HL-60 (cell line): ENCODE measurements at regions not wholly inside any gene's neighbourhood (a gene's known extent, or its start where the extent isn't known, plus 50 kb on each side); places are given as distances from the start of the nearest gene placed in this dataset.

ENCODE experiments used
- DNase-seq, 2 experiments: peaks; one replicate each; pipeline ENCODE4 v3.0.0-alpha.2; 2010 to 2020; ENCODE audit warnings: low read depth in 1 of 2, low spot score in 1 of 2
- H3K27ac ChIP-seq: fragments of 250-450 bp; sonication (Bioruptor Pico); replicated peaks from 2 replicates; pipeline ENCODE4 v1.5.1; 2020; ENCODE audit warnings: mild to moderate bottlenecking, moderate library complexity
- H3K27me3 ChIP-seq: fragments of 250-450 bp; sonication (Bioruptor Pico); 2 replicates; pipeline ENCODE4 v1.5.1; 2021; ENCODE audit warnings: mild to moderate bottlenecking, moderate library complexity; ENCODE audit not compliant: insufficient read depth, poor library complexity, severe bottlenecking
- H3K4me3 ChIP-seq: replicated peaks from 2 replicates; pipeline ENCODE4 v1.5.1; 2011; ENCODE audit warnings: mild to moderate bottlenecking, control low read depth, low read length; ENCODE audit not compliant: insufficient read depth
- GABPA ChIP-seq: IDR thresholded peaks from 2 replicates; pipeline ENCODE4 v1.6.1; 2012; ENCODE audit warnings: low read depth
- POLR2AphosphoS5 ChIP-seq: IDR thresholded peaks from 2 replicates; pipeline ENCODE4 v1.6.1; 2012; ENCODE audit warnings: low read depth
- SPI1 ChIP-seq: IDR thresholded peaks from 2 replicates; pipeline ENCODE4 v1.6.1; 2012; ENCODE audit warnings: low read depth, mild to moderate bottlenecking, borderline replicate concordance
- TF ChIP-seq, protein P1 (sequence below): IDR thresholded peaks from 2 replicates; pipeline ENCODE4 v1.6.1; 2012; ENCODE audit warnings: low read depth; ENCODE audit not compliant: insufficient replicate concordance
- TF ChIP-seq, protein P2 (sequence below): IDR thresholded peaks from one replicate; pipeline ENCODE4 v1.5.1; 2011; ENCODE audit warnings: low read length, control low read depth, inconsistent platforms; ENCODE audit not compliant: insufficient read depth

DNA sequence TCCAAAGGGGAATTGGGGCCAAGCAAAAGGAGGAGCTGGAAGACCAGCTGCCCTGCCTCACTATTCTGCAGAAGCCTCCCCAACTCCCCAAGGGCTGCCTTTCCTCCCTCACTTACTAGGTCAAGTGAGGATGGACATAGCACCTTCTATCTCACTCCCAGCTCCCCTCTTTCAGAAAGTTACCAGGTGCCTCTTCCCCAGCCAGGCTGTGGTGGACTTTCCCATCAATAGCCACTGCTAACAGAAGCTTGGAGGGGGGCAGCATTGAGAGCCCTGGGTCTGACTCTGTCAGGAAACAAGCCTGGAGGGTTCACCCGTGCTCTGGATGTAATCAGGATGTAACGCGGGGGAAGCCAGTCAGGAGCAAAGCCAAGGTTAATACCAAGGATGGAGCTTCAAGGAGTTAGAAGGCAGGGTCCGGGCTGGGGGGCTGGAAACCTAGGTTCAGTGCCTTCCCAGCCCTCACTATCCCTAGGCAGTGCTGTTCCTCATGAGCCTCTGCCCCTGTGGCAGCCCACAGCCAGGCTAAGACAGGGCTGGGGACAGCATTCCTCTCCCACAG is 127.8 kb upstream of the NGF start:
- Histone ChIP-seq H3K4me3 (no peak overlapping the region), H3K27me3 (no peaks in the 10 kb centered on the region), H3K27ac (no peak overlapping the region)
- TF ChIP-seq, protein P1, sequence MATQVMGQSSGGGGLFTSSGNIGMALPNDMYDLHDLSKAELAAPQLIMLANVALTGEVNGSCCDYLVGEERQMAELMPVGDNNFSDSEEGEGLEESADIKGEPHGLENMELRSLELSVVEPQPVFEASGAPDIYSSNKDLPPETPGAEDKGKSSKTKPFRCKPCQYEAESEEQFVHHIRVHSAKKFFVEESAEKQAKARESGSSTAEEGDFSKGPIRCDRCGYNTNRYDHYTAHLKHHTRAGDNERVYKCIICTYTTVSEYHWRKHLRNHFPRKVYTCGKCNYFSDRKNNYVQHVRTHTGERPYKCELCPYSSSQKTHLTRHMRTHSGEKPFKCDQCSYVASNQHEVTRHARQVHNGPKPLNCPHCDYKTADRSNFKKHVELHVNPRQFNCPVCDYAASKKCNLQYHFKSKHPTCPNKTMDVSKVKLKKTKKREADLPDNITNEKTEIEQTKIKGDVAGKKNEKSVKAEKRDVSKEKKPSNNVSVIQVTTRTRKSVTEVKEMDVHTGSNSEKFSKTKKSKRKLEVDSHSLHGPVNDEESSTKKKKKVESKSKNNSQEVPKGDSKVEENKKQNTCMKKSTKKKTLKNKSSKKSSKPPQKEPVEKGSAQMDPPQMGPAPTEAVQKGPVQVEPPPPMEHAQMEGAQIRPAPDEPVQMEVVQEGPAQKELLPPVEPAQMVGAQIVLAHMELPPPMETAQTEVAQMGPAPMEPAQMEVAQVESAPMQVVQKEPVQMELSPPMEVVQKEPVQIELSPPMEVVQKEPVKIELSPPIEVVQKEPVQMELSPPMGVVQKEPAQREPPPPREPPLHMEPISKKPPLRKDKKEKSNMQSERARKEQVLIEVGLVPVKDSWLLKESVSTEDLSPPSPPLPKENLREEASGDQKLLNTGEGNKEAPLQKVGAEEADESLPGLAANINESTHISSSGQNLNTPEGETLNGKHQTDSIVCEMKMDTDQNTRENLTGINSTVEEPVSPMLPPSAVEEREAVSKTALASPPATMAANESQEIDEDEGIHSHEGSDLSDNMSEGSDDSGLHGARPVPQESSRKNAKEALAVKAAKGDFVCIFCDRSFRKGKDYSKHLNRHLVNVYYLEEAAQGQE: no peak
- TF ChIP-seq GABPA (no peak), POLR2AphosphoS5 (no peak), SPI1 (no peak)
- TF ChIP-seq, protein P2, sequence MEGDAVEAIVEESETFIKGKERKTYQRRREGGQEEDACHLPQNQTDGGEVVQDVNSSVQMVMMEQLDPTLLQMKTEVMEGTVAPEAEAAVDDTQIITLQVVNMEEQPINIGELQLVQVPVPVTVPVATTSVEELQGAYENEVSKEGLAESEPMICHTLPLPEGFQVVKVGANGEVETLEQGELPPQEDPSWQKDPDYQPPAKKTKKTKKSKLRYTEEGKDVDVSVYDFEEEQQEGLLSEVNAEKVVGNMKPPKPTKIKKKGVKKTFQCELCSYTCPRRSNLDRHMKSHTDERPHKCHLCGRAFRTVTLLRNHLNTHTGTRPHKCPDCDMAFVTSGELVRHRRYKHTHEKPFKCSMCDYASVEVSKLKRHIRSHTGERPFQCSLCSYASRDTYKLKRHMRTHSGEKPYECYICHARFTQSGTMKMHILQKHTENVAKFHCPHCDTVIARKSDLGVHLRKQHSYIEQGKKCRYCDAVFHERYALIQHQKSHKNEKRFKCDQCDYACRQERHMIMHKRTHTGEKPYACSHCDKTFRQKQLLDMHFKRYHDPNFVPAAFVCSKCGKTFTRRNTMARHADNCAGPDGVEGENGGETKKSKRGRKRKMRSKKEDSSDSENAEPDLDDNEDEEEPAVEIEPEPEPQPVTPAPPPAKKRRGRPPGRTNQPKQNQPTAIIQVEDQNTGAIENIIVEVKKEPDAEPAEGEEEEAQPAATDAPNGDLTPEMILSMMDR: no peak
- no peak for DNase-seq

DNA sequence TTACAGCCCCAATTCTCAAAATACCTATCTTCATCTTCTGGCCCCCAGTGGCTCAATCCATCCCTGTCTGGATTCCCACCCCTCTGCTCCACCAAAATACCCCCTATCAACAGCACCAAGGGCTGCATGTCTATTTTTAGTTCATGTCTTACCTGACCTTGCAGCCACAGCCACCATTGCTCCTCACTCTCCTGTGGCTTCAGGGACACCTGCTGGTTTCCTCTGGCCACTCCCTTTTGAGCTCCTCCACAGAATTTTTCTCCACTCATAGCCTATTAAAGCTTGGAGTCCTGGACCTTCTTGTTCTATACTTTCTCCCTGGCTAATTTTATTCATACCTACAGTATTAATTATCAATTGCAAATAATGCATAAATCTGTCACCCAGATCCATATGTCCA is 125.3 kb upstream of the NGF start:
- no peaks in the 10 kb centered on the region for H3K27me3 ChIP-seq
- no peak overlapping the region for H3K27ac ChIP-seq
- TF ChIP-seq, protein P2: no peak
- TF ChIP-seq GABPA (no peak), SPI1 (no peak)
- TF ChIP-seq, protein P1: no peak
- DNase-seq: no peak
- H3K4me3 ChIP-seq: no peak overlapping the region

DNA sequence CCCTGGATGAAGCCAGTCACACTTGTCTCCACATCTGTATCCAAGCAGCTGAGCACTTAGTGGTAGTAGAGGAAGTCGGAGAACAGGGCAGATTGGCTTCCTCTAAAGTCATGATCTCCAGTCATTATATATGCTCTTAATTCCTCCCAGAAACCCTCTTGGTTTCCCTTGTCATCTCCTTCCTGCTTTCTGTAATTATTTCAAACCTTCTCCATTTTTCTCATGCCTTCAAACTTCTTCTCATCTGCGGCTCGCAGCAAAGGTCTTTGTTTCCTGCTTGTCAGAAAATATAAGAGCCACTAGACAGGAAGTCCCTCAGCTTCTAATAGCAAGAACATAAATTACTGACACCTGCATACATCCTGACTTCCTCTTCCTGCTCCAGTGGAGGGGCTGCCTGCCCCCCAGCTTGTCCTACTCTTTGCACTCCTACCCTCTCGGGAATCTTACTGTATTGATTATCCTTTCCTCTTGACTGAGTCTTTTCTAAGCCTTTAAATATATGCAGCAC is 124.6 kb upstream of the NGF start:
- Histone ChIP-seq H3K27ac (no peak overlapping the region), H3K27me3 (no peaks in the 10 kb centered on the region), H3K4me3 (no peak overlapping the region)
- TF ChIP-seq SPI1 (no peak), GABPA (no peak), POLR2AphosphoS5 (no peak)
- TF ChIP-seq, protein P2: no peak
- TF ChIP-seq, protein P1: no peak
- no peak for DNase-seq
